HG02884 (cell line): ENCODE measurements at regions not wholly inside any gene's neighbourhood (a gene's known extent, or its start where the extent isn't known, plus 50 kb on each side); places are given as distances from the start of the nearest gene placed in this dataset.

Source experiments
- ATAC-seq: cut with Tn5 transposase; IDR thresholded peaks from one replicate; pipeline ENCODE4 v1.9.1; 2021; ENCODE audit warnings: mild to moderate bottlenecking, moderate library complexity; ENCODE audit not compliant: unreplicated experiment

- ATAC-seq: no peak
Observed at GRCh38 chr3:155029941-155030340, 50.2 kb upstream of the MME start.

- no peak for ATAC-seq
Observed at GRCh38 chr3:155026999-155027591, 53.0 kb upstream of the MME start.

GRCh38 chr3:155024006-155024638 lies 56.0 kb upstream of the MME start:
- no peak for ATAC-seq

- ATAC-seq: no peak
Observed at GRCh38 chr3:155022896-155023295, 57.2 kb upstream of the MME start.

GRCh38 chr3:155019575-155019974 lies 60.5 kb upstream of the MME start:
- no peak for ATAC-seq

- ATAC-seq: no peak
Observed at GRCh38 chr3:155018621-155019330, 61.3 kb upstream of the MME start.

- ATAC-seq: no peak
Observed at GRCh38 chr3:155015776-155016436, 64.2 kb upstream of the MME start.

GRCh38 chr3:155014953-155015352 lies 65.2 kb upstream of the MME start:
- no peak for ATAC-seq

GRCh38 chr3:155013427-155013826 lies 66.7 kb upstream of the MME start:
- no peak for ATAC-seq

GRCh38 chr3:155012584-155012983 lies 67.5 kb upstream of the MME start:
- ATAC-seq: no peak

GRCh38 chr3:155010416-155010815 lies 69.7 kb upstream of the MME start:
- no peak for ATAC-seq

- no peak for ATAC-seq
Observed at GRCh38 chr3:155009217-155009616, 70.9 kb upstream of the MME start.

- ATAC-seq: no peak
Observed at GRCh38 chr3:155007729-155008128, 72.4 kb upstream of the MME start.

GRCh38 chr3:155001289-155002010 lies 78.7 kb upstream of the MME start:
- no peak for ATAC-seq

GRCh38 chr3:154992655-154993054 lies 87.5 kb upstream of the MME start:
- ATAC-seq: no peak

- no peak for ATAC-seq
Observed at GRCh38 chr3:154990543-154990942, 89.6 kb upstream of the MME start.

GRCh38 chr3:154987846-154988245 lies 92.3 kb upstream of the MME start:
- ATAC-seq: no peak

- ATAC-seq: no peak
Observed at GRCh38 chr3:154981664-154982063, 98.5 kb upstream of the MME start.

- ATAC-seq: no peak
Observed at GRCh38 chr3:154981201-154981600, 98.9 kb upstream of the MME start.

GRCh38 chr3:154979331-154979730 lies 100.8 kb upstream of the MME start:
- ATAC-seq: no peak

- ATAC-seq: no peak
Observed at GRCh38 chr3:154977666-154978065, 102.5 kb upstream of the MME start.
